ENCODE measurements at regions not wholly inside any gene's neighbourhood (a gene's known extent, or its start where the extent isn't known, plus 50 kb on each side); places are given as distances from the start of the nearest gene placed in this dataset.
"Not testable (repeated sequence)": the region's sequence is repeated elsewhere in the genome, so short reads cannot be mapped to it uniquely, and the experiment has no call there.

DNA sequence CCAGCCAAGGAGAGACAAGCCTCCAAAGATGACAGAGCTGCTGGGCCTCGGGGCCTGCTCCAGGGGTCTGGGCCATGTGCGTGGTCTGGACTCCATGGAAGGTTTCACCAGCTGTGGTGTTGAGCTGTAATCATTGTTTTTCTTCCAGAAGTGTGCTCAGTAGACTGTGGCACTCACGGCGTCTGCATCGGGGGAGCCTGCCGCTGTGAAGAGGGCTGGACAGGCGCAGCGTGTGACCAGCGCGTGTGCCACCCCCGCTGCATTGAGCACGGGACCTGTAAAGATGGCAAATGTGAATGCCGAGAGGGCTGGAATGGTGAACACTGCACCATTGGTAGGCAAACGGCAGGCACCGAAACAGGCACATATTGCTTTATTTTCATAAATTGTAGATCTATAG is 164.8 kb upstream of the WWC1 start:
- Mint-ChIP-seq H3K4me1 (no peaks in the 10 kb centered on the region), H3K27me3 (peaks cover 11% of the 10 kb centered on the region), H3K36me3 (ENCODE audit: insufficient read depth) (no peaks in the 10 kb centered on the region), H3K4me3 (no peak overlapping the region), H3K27ac (ENCODE audit: low read depth) (no peak overlapping the region), H3K9me3 (peaks cover 5% of the 10 kb centered on the region)
- ATAC-seq (replicated peaks; ENCODE audit: extremely low read depth, poor library complexity, severe bottlenecking) (no peak), DNase-seq (ENCODE audit: low spot score in 2 of 2) (no peak)

GRCh38 chr5:168128111-168128510 is 163.3 kb upstream of the WWC1 start:
- H3K36me3 Mint-ChIP-seq (ENCODE audit: insufficient read depth) = no peaks in the 10 kb centered on the region
- ATAC-seq (replicated peaks; ENCODE audit: extremely low read depth, poor library complexity, severe bottlenecking) = no peak

GRCh38 chr5:168128557-168128956 is 162.9 kb upstream of the WWC1 start:
- Mint-ChIP-seq H3K27me3 (peaks cover 24% of the 10 kb centered on the region), H3K4me1 (no peaks in the 10 kb centered on the region), H3K36me3 (ENCODE audit: insufficient read depth) (no peaks in the 10 kb centered on the region), H3K4me3 (no peak overlapping the region), H3K9me3 (peaks cover 5% of the 10 kb centered on the region), H3K27ac (ENCODE audit: low read depth) (no peak overlapping the region)
- no peak for DNase-seq (ENCODE audit: low spot score in 2 of 2)
- ATAC-seq (replicated peaks; ENCODE audit: extremely low read depth, poor library complexity, severe bottlenecking) = no peak

More at GRCh38 chr5:168128111-168128510, 163.3 kb upstream of the WWC1 start:
- H3K27ac Mint-ChIP-seq (ENCODE audit: low read depth) = no peak overlapping the region
- peaks cover 5% of the 10 kb centered on the region for H3K9me3 Mint-ChIP-seq
- no peak overlapping the region for H3K4me3 Mint-ChIP-seq
- peaks cover 24% of the 10 kb centered on the region for H3K27me3 Mint-ChIP-seq
- DNase-seq (ENCODE audit: low spot score in 2 of 2) = no peak
- no peaks in the 10 kb centered on the region for H3K4me1 Mint-ChIP-seq

DNA sequence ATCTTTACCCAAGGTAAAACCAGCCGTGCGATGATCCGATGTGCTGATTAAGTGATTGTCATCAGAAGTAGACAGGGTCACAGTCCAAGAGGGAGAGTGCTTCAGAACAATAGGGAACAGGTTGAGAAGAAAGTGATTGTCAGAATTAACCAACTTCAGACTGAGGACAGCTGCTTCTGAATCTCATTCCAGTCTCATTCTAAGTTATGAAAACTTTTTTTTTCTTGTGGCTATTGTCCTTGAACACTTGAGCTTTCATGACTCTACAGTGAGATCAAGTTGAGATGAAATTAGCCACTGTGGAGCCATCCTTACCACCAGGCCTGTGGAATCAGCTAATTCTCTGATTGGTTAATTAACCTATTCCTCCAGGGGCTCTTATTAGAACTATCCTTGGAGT is 159.9 kb upstream of the WWC1 start:
- Mint-ChIP-seq H3K9me3 (no peaks in the 10 kb centered on the region), H3K36me3 (ENCODE audit: insufficient read depth) (no peaks in the 10 kb centered on the region), H3K4me3 (no peak overlapping the region), H3K4me1 (peaks cover 6% of the 10 kb centered on the region), H3K27me3 (peaks cover 38% of the 10 kb centered on the region), H3K27ac (ENCODE audit: low read depth) (no peak overlapping the region)
- ATAC-seq (replicated peaks; ENCODE audit: extremely low read depth, poor library complexity, severe bottlenecking) (no peak), DNase-seq (ENCODE audit: low spot score in 2 of 2) (no peak)

DNA sequence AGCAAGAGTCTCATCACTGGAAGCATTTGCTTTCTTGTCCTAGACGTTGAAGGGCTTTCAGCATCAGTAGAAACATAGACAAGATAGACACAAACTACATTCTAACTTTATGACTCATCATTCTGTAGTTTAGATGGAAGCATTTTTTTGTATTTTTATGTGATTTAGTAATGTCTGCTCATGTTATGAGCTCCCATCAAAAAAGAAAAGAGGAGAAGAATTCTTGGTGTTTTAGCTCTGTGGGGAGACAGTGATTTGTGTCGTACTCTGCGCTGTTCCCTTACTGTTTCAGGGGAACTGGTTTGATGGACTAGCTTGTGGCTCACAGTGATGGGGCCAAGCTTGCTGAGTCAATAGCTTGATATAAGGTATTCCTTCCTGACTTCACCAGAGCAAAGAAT is 159.2 kb upstream of the WWC1 start:
- H3K4me1 Mint-ChIP-seq = peaks cover 6% of the 10 kb centered on the region
- no peak for DNase-seq (ENCODE audit: low spot score in 2 of 2)
- H3K36me3 Mint-ChIP-seq (ENCODE audit: insufficient read depth) = no peaks in the 10 kb centered on the region
- H3K9me3 Mint-ChIP-seq = no peaks in the 10 kb centered on the region
- ATAC-seq (replicated peaks; ENCODE audit: extremely low read depth, poor library complexity, severe bottlenecking) = no peak
- peaks cover 41% of the 10 kb centered on the region for H3K27me3 Mint-ChIP-seq
- no peak overlapping the region for H3K4me3 Mint-ChIP-seq
- H3K27ac Mint-ChIP-seq (ENCODE audit: low read depth) = no peak overlapping the region

DNA sequence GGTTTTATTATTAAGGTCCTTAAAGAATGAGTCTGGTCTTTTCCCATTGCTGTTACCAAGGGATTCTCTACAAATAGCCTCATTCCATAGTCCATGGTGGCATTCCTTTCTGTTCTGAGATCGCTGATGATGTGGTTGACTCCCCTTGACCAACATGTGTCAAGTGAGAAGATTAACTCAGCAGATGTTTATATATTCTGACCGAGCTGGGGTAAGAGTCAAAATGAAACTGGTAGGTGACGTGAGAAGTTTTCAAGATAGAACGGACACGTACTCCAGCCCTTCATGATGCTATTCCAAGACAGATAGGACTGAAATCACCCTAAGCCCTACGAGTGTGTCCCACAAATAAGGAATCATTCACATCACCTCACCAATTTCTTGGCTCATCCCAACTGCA is 155.5 kb upstream of the WWC1 start:
- Mint-ChIP-seq H3K9me3 (no peaks in the 10 kb centered on the region), H3K27me3 (peaks cover 42% of the 10 kb centered on the region), H3K4me1 (peaks cover 6% of the 10 kb centered on the region), H3K27ac (ENCODE audit: low read depth) (no peak overlapping the region), H3K4me3 (no peak overlapping the region), H3K36me3 (ENCODE audit: insufficient read depth) (peaks cover under 1% of the 10 kb centered on the region)
- no peak for DNase-seq (ENCODE audit: low spot score in 2 of 2)
- ATAC-seq (replicated peaks; ENCODE audit: extremely low read depth, poor library complexity, severe bottlenecking) = no peak

- H3K4me3 Mint-ChIP-seq = no peak overlapping the region
- no peak overlapping the region for H3K27ac Mint-ChIP-seq (ENCODE audit: low read depth)
- H3K36me3 Mint-ChIP-seq (ENCODE audit: insufficient read depth) = peaks cover 2% of the 10 kb centered on the region
- ATAC-seq (replicated peaks; ENCODE audit: extremely low read depth, poor library complexity, severe bottlenecking) (no peak), DNase-seq (ENCODE audit: low spot score in 2 of 2) (no peak)
- no peaks in the 10 kb centered on the region for H3K9me3 Mint-ChIP-seq
- peaks cover 6% of the 10 kb centered on the region for H3K4me1 Mint-ChIP-seq
- peaks cover 47% of the 10 kb centered on the region for H3K27me3 Mint-ChIP-seq
Measured at GRCh38 chr5:168136340-168136739, 155.1 kb upstream of the WWC1 start.

DNA sequence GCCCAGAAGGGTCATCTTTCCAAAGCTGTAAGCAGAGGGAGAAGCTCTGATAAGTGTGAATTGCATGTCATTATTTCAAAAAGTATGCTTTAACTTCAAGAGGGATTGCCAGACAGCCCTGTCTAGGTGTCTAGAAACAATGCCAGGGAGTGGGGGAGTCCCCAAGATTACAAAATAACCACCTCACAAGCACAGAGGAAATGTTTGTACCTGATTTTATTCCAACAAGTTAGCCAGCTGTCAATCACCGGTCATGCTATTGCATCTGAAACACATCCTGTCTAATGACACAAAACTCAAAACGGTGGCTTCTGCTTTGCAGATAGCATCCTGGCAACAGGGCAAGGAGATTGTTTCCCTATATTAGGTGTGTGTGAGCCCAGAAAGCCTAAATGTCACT is 154.2 kb upstream of the WWC1 start:
- H3K4me3 Mint-ChIP-seq = no peak overlapping the region
- DNase-seq (ENCODE audit: low spot score in 2 of 2) = no peak

GRCh38 chr5:168140241-168140640 is 151.2 kb upstream of the WWC1 start:
- H3K4me3 Mint-ChIP-seq = no peak overlapping the region
- H3K36me3 Mint-ChIP-seq (ENCODE audit: insufficient read depth) = peaks cover 2% of the 10 kb centered on the region
- peaks cover 6% of the 10 kb centered on the region for H3K4me1 Mint-ChIP-seq
- DNase-seq (ENCODE audit: low spot score in 2 of 2) (no peak), ATAC-seq (replicated peaks; ENCODE audit: extremely low read depth, poor library complexity, severe bottlenecking) (no peak)
- no peaks in the 10 kb centered on the region for H3K9me3 Mint-ChIP-seq
- no peak overlapping the region for H3K27ac Mint-ChIP-seq (ENCODE audit: low read depth)
- peaks cover 28% of the 10 kb centered on the region for H3K27me3 Mint-ChIP-seq

More for the DNA sequence above, 154.2 kb upstream of the WWC1 start:
- no peak for ATAC-seq (replicated peaks; ENCODE audit: extremely low read depth, poor library complexity, severe bottlenecking)
- H3K4me1 Mint-ChIP-seq = peaks cover 6% of the 10 kb centered on the region
- peaks cover 2% of the 10 kb centered on the region for H3K36me3 Mint-ChIP-seq (ENCODE audit: insufficient read depth)
- H3K27me3 Mint-ChIP-seq = peaks cover 44% of the 10 kb centered on the region
- H3K27ac Mint-ChIP-seq (ENCODE audit: low read depth) = no peak overlapping the region
- no peaks in the 10 kb centered on the region for H3K9me3 Mint-ChIP-seq

DNA sequence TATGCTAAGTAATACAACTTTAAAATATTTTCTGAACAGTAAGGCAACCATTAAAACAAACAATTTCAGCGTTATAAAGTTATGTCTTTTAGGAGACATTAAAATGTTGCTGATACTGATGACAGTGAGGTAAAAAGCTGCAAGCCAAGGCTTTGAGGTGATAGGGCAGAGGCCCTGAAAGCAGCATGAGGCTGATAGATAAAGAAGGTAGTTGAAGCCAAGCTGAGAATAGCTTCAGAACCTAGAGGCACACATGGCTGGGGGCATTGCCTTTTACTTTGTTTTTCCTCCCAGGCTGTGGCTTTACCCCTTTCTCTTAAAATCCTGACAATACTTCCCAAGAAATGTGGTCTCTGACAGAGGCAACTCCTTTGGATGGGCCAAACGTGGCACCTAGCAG is 149.0 kb upstream of the WWC1 start:
- Mint-ChIP-seq H3K27me3 (peaks cover 17% of the 10 kb centered on the region), H3K27ac (ENCODE audit: low read depth) (no peak overlapping the region), H3K4me3 (no peak overlapping the region), H3K4me1 (no peaks in the 10 kb centered on the region), H3K36me3 (ENCODE audit: insufficient read depth) (peaks cover 2% of the 10 kb centered on the region), H3K9me3 (no peaks in the 10 kb centered on the region)
- ATAC-seq (replicated peaks; ENCODE audit: extremely low read depth, poor library complexity, severe bottlenecking) = no peak
- no peak for DNase-seq (ENCODE audit: low spot score in 2 of 2)

DNA sequence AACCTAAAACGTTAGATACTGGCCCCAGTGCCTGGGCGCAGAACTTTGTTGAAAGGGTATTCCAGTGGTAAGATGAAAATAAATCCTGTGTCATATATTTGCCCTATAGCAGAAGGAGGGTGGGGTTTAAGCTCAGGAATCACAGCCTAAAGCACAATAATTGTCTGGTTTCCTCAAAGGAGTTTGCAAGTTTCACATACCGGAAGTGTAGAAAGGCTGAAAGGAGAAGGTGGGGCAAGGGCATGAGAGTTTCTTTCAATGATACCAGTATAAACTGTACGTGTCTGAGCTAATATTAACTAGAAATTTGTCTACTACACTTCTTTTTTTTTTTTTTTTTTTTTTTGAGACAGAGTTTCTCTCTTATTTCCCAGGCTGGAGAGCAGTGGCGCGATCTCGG is 147.9 kb upstream of the WWC1 start:
- not testable (repeated sequence) for ATAC-seq (replicated peaks; ENCODE audit: extremely low read depth, poor library complexity, severe bottlenecking); H3K36me3 Mint-ChIP-seq (ENCODE audit: insufficient read depth); H3K4me3 Mint-ChIP-seq; H3K9me3 Mint-ChIP-seq; H3K4me1 Mint-ChIP-seq; DNase-seq (ENCODE audit: low spot score in 2 of 2); H3K27ac Mint-ChIP-seq (ENCODE audit: low read depth)
- H3K27me3 Mint-ChIP-seq = peaks cover 23% of the 10 kb centered on the region

DNA sequence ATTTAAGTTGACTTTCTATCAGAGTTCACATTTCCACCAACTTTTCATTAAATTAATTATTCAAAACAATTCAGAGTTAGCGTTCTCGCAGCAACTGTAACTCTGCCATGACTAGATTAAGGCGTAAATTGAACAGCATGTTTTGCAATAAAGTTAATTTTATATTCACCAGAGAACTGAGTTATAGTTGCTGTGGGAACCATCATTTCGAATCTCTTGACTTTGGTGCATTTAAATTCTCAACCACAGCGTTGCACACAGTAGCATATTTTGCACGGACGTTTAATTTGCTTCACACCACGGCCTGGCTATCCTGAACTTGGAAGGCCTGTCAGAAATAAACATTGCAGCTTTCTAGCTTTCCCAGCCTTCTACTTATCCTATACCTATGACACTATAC is 144.3 kb upstream of the WWC1 start:
- Mint-ChIP-seq H3K9me3 (no peaks in the 10 kb centered on the region), H3K27me3 (peaks cover 35% of the 10 kb centered on the region), H3K4me1 (no peaks in the 10 kb centered on the region), H3K4me3 (no peak overlapping the region), H3K36me3 (ENCODE audit: insufficient read depth) (no peaks in the 10 kb centered on the region), H3K27ac (ENCODE audit: low read depth) (no peak overlapping the region)
- ATAC-seq (replicated peaks; ENCODE audit: extremely low read depth, poor library complexity, severe bottlenecking) (no peak), DNase-seq (ENCODE audit: low spot score in 2 of 2) (no peak)

DNA sequence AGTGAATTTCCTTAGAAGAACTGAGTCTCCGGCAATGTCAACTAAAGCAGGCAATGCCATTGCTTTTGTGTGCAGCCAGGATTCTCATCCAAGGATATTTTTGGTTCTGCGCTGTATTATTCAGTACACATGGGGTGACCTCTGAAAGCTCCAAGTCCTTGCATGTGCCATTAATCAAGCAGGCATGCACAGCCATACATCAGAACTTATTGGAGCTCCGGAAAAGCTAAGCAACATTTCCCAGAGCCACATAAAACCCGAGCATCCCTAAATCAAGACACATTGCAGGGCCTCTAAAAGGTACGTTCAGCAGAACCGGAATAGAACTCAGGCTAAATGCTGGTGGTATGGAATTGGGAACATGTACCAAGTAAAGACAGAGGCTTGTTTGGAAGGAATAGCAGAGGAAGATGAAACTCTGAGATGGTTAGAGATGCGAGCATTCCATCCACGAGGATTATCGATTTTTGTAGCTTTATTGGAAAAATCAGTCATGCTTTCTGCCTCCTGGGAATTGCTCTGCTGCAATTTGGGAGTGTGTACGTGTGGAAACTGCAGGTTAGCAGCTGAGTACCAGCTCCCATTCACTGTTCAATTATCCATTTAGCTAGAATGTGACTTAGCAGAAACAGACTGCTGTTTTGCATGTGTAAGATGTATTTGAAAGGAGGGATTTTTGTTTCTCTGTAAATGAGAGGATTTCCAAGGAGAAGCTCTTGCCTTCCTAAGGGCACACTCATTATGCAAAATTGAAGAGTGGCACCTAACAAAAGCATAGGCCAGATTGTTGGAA is 143.7 kb upstream of the WWC1 start:
- no peaks in the 10 kb centered on the region for H3K36me3 Mint-ChIP-seq (ENCODE audit: insufficient read depth)

More for the DNA sequence above, 143.7 kb upstream of the WWC1 start:
- Mint-ChIP-seq H3K4me3 (no peak overlapping the region), H3K27ac (ENCODE audit: low read depth) (no peak overlapping the region), H3K4me1 (no peaks in the 10 kb centered on the region), H3K27me3 (peaks cover 38% of the 10 kb centered on the region), H3K9me3 (no peaks in the 10 kb centered on the region)
- ATAC-seq (replicated peaks; ENCODE audit: extremely low read depth, poor library complexity, severe bottlenecking) (no peak), DNase-seq (ENCODE audit: low spot score in 2 of 2) (no peak)
